SK-N-SH treated with all-trans-retinoic acid at 6 μM for 48 hours (cell line): ENCODE measurements at regions not wholly inside any gene's neighbourhood (a gene's known extent, or its start where the extent isn't known, plus 50 kb on each side); places are given as distances from the start of the nearest gene placed in this dataset.

Source experiments
- CSRNP3 ChIP-seq: fragments of 250-450 bp; sonication (Bioruptor Pico); IDR thresholded peaks from 2 replicates; pipeline ENCODE4 v1.5.1; 2021; ENCODE audit warnings: mild to moderate bottlenecking, moderate library complexity
- ESRRG ChIP-seq: fragments of 250-450 bp; sonication (Bioruptor Pico); IDR thresholded peaks from 2 replicates; pipeline ENCODE4 v1.6.1; 2021; ENCODE audit warnings: mild to moderate bottlenecking
- GLIS3 ChIP-seq: fragments of 250-450 bp; sonication (Bioruptor Pico); IDR thresholded peaks from 2 replicates; pipeline ENCODE4 v1.5.0; 2020; ENCODE audit warnings: mild to moderate bottlenecking, moderate library complexity
- PPARA ChIP-seq: fragments of 250-450 bp; sonication (Bioruptor Pico); IDR thresholded peaks from 2 replicates; pipeline ENCODE4 v1.5.0; 2020; ENCODE audit warnings: mild to moderate bottlenecking, borderline replicate concordance
- RARB ChIP-seq: fragments of 250-450 bp; sonication (Bioruptor Pico); IDR thresholded peaks from 2 replicates; pipeline ENCODE4 v1.8.0; 2021; ENCODE audit warnings: mild to moderate bottlenecking, moderate library complexity
- TCF4 ChIP-seq: fragments of 250-450 bp; sonication (Bioruptor Pico); IDR thresholded peaks from 2 replicates; pipeline ENCODE4 v1.8.0; 2021; ENCODE audit warnings: mild to moderate bottlenecking, moderate library complexity, borderline replicate concordance
- TOX ChIP-seq: fragments of 250-450 bp; sonication (Bioruptor Pico); IDR thresholded peaks from 2 replicates; pipeline ENCODE4 v1.8.0; 2021; ENCODE audit warnings: mild to moderate bottlenecking, moderate library complexity, borderline replicate concordance
- ZC3H10 ChIP-seq: fragments of 250-450 bp; sonication (Bioruptor Pico); IDR thresholded peaks from 2 replicates; pipeline ENCODE4 v1.5.1; 2021; ENCODE audit warnings: mild to moderate bottlenecking, moderate library complexity
- ZFP30 ChIP-seq: fragments of 450-650 bp; formaldehyde crosslinking; IDR thresholded peaks from 2 replicates; pipeline ENCODE4 v1.5.0; 2022; ENCODE audit warnings: mild to moderate bottlenecking, moderate library complexity
- ZNF565 ChIP-seq: fragments of 450-650 bp; formaldehyde crosslinking; conservative IDR thresholded peaks from 2 replicates; pipeline ENCODE4 v1.5.0; 2020; ENCODE audit warnings: low read depth, mild to moderate bottlenecking, moderate library complexity
- ZNF70 ChIP-seq: fragments of 450-650 bp; formaldehyde crosslinking; IDR thresholded peaks from 2 replicates; pipeline ENCODE4 v1.5.0; 2020; ENCODE audit warnings: mild to moderate bottlenecking, moderate library complexity
- TF ChIP-seq, protein P1 (sequence below): fragments of 250-450 bp; sonication (Bioruptor Pico); IDR thresholded peaks from 2 replicates; pipeline ENCODE4 v1.5.1; 2020; ENCODE audit warnings: low read depth, mild to moderate bottlenecking, moderate library complexity
- TF ChIP-seq, protein P2 (sequence below): fragments of 250-450 bp; sonication (Bioruptor Pico); IDR thresholded peaks from 2 replicates; pipeline ENCODE4 v1.8.0; 2020; ENCODE audit warnings: mild to moderate bottlenecking, moderate library complexity, borderline replicate concordance

DNA sequence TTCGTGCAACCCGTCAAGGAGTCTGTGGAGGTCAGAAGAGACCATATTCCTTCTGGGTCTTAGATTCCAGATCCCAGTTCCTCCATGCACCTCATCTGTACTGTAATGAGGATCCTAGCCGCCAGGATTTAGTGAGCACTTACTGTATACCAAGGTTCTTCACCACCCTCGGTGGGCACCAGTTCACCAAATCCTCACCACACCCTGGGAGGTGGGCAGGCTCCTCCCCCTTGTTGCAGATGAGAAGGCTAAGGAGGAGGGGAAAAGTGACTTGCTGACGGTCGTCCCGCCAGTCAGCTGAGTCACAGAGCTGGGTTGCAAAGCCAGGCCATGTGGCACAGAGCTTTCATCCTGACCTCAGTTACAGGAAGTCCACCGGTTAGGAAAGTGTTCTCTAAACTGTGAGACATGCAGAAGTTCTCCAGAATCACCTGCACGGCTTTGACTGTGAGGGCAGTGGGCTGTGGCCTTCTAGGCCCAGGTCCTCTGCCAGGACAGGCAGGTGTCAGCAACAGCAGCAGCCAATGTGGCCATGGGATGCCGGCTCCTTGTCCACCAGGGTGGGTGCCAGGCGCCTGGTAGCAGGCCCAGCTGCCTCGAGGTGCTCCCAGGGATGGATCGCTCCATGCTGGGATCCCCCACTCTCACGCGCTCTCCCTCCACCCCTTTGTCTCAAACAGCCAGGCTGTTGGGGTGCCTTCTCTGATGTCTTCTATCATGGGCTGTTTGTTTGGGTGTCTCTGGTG lies 240.3 kb upstream of the GSE1 start:
- TF ChIP-seq, protein P1, sequence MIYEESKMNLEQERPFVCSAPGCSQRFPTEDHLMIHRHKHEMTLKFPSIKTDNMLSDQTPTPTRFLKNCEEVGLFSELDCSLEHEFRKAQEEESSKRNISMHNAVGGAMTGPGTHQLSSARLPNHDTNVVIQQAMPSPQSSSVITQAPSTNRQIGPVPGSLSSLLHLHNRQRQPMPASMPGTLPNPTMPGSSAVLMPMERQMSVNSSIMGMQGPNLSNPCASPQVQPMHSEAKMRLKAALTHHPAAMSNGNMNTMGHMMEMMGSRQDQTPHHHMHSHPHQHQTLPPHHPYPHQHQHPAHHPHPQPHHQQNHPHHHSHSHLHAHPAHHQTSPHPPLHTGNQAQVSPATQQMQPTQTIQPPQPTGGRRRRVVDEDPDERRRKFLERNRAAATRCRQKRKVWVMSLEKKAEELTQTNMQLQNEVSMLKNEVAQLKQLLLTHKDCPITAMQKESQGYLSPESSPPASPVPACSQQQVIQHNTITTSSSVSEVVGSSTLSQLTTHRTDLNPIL (CRISPR knock-in tag): no peak
- TF ChIP-seq TOX (CRISPR knock-in tag): no peak
- TF ChIP-seq GLIS3 (CRISPR knock-in tag): no peak
- TF ChIP-seq ZFP30 (CRISPR knock-in tag): no peak
- TF ChIP-seq PPARA (CRISPR knock-in tag): no peak
- TF ChIP-seq CSRNP3 (CRISPR knock-in tag): no peak
- TF ChIP-seq TCF4: no peak
- no peak for TF ChIP-seq ESRRG (CRISPR knock-in tag)
- TF ChIP-seq, protein P2, sequence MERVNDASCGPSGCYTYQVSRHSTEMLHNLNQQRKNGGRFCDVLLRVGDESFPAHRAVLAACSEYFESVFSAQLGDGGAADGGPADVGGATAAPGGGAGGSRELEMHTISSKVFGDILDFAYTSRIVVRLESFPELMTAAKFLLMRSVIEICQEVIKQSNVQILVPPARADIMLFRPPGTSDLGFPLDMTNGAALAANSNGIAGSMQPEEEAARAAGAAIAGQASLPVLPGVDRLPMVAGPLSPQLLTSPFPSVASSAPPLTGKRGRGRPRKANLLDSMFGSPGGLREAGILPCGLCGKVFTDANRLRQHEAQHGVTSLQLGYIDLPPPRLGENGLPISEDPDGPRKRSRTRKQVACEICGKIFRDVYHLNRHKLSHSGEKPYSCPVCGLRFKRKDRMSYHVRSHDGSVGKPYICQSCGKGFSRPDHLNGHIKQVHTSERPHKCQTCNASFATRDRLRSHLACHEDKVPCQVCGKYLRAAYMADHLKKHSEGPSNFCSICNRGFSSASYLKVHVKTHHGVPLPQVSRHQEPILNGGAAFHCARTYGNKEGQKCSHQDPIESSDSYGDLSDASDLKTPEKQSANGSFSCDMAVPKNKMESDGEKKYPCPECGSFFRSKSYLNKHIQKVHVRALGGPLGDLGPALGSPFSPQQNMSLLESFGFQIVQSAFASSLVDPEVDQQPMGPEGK (CRISPR knock-in tag): no peak
- no peak for TF ChIP-seq ZNF70 (CRISPR knock-in tag)
- no peak for TF ChIP-seq ZC3H10
- no peak for TF ChIP-seq ZNF565
- no peak for TF ChIP-seq RARB
